Left forelimb (tissue), 1 donor: ENCODE measurements at regions not wholly inside any gene's neighbourhood (a gene's known extent, or its start where the extent isn't known, plus 50 kb on each side); places are given as distances from the start of the nearest gene placed in this dataset.

Experiments
- DNase-seq: peaks from one replicate; pipeline ENCODE4 v3.0.0-alpha.2; 2018; ENCODE audit warnings: low spot score

GRCh38 chr6:135798751-135799515 lies 52.6 kb upstream of the PDE7B start:
- DNase-seq = no peak
